IPS-18c (cell line): ENCODE measurements at regions not wholly inside any gene's neighbourhood (a gene's known extent, or its start where the extent isn't known, plus 50 kb on each side); places are given as distances from the start of the nearest gene placed in this dataset.
A peak's percentile ranks its signal among the peaks of the same experiment; 100 is the strongest.

ENCODE experiments used
- H3K4me3 ChIP-seq: 2 replicates; pipeline ENCODE4 v1.7.0; 2013; ENCODE audit warnings: low read depth, mild to moderate bottlenecking, low read length, moderate library complexity; ENCODE audit not compliant: insufficient read depth
- H3K9me3 ChIP-seq: one replicate; pipeline ENCODE4 v1.6.1; 2013; ENCODE audit warnings: mild to moderate bottlenecking, low read length, moderate library complexity; ENCODE audit not compliant: control insufficient read depth, insufficient read depth

GRCh38 chr6:108767418-108768165 lies 80.6 kb upstream of the ARMC2 start:
- Histone ChIP-seq H3K9me3 (no peaks in the 10 kb centered on the region), H3K4me3 (no peak overlapping the region)

DNA sequence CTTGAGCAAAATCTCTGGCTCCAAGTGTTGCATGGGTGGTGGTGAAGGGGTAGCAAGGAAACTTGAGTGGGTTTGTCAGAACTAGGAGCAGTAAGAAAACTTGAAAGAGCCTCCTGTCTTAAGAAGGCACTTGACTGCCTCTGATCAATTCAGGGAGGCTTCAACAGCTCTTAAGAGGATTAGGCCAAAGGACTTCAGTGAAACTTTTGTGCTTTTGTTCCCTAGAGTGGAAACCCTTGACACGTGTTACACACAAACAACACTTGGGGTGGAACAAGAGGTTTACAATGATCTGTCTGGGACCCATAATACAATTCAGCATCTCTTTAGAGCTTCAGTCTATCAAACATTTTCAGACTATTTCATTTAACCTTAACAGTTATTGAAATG lies 80.1 kb upstream of the ARMC2 start:
- Histone ChIP-seq H3K9me3 (no peaks in the 10 kb centered on the region), H3K4me3 (no peak overlapping the region)

DNA sequence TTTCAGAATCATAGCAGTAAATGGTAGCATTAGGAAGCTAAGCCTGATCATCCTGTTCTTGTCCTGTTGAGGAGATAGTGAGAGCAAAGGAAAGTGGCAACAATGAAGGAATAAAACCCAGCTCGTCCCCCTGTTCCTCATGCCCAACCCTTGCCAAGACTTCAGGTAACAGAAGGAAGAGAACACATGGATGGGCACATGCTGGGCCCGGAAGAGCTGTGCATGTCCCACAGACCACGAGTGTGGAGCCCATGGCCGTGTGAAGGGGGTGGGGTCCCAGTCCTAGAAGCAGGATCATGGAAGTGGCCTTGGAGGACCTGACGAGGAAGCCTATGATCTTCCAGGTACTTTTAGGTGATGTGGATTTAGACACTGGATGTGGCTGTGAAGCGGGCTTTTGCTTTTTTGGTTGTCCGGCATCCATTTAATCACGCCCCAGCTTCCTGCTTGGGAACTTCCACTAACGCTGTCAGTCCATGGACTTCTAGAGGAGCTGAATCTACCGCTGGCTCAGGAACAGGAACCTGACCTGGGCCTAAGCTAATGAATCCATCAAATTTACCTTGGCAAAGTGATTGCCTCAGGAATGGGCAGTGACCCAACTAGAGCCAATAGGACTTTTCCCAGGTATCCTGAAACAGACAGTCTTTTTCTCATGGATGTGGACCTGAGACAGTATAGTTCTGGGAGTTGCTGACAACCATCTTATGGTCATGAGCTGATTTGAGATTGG lies 79.3 kb upstream of the ARMC2 start:
- no peak overlapping the region for H3K4me3 ChIP-seq
- H3K9me3 ChIP-seq, result no peaks in the 10 kb centered on the region

DNA sequence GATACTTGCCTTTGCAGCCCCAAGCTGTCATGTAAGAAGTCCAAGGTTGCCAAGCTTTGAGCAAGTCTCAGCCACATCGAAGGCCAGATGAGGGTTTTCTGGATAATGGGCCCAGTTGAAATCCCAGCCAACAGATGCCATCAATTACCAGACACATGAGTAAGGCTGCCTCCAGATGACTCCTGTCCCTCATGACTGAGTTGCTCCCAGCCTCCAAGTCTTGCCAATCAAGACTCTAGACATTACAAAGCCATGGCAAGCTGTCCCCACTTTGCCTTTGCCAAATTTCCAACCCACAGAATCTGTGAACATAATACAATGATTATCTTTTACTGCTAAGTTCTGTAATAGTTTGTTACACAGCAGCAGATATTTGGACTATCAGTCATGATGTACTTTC lies 76.8 kb upstream of the ARMC2 start:
- no peaks in the 10 kb centered on the region for H3K9me3 ChIP-seq
- no peak overlapping the region for H3K4me3 ChIP-seq

DNA sequence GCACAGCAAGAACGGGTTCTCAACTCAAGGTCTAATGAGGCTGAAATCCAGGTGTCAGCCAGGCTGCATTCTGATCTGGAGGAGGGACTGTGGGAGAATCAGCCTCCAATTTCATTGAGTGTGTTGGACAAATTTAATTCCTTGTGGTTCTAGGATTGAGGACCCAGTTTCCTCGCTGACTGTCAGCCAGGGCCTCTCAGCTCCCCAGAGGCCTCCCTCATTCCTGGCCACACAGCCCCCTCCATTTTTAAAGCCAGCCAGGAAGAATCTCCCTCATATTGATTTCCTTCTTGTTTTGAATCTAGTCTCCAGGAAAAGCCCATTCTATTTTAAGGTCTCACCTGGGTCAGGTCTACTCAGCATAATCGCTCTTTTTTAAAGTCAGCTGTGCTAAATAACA lies 73.7 kb upstream of the ARMC2 start:
- Histone ChIP-seq H3K4me3 (no peak overlapping the region), H3K9me3 (no peaks in the 10 kb centered on the region)

GRCh38 chr6:108777536-108777935 lies 70.7 kb upstream of the ARMC2 start:
- H3K9me3 ChIP-seq, result no peaks in the 10 kb centered on the region
- H3K4me3 ChIP-seq, result no peak overlapping the region

GRCh38 chr6:108778421-108779186 lies 69.6 kb upstream of the ARMC2 start:
- Histone ChIP-seq H3K9me3 (no peaks in the 10 kb centered on the region), H3K4me3 (no peak overlapping the region)

GRCh38 chr6:108779536-108780275 lies 68.5 kb upstream of the ARMC2 start:
- H3K4me3 ChIP-seq, result no peak overlapping the region
- H3K9me3 ChIP-seq, result no peaks in the 10 kb centered on the region

GRCh38 chr6:108780784-108781183 lies 67.4 kb upstream of the ARMC2 start:
- Histone ChIP-seq H3K4me3 (no peak overlapping the region), H3K9me3 (no peaks in the 10 kb centered on the region)

GRCh38 chr6:108781419-108782100 lies 66.7 kb upstream of the ARMC2 start:
- peak overlapping the region; percentile 31; the same call in 1 of the 2 replicates for H3K4me3 ChIP-seq
- no peaks in the 10 kb centered on the region for H3K9me3 ChIP-seq

DNA sequence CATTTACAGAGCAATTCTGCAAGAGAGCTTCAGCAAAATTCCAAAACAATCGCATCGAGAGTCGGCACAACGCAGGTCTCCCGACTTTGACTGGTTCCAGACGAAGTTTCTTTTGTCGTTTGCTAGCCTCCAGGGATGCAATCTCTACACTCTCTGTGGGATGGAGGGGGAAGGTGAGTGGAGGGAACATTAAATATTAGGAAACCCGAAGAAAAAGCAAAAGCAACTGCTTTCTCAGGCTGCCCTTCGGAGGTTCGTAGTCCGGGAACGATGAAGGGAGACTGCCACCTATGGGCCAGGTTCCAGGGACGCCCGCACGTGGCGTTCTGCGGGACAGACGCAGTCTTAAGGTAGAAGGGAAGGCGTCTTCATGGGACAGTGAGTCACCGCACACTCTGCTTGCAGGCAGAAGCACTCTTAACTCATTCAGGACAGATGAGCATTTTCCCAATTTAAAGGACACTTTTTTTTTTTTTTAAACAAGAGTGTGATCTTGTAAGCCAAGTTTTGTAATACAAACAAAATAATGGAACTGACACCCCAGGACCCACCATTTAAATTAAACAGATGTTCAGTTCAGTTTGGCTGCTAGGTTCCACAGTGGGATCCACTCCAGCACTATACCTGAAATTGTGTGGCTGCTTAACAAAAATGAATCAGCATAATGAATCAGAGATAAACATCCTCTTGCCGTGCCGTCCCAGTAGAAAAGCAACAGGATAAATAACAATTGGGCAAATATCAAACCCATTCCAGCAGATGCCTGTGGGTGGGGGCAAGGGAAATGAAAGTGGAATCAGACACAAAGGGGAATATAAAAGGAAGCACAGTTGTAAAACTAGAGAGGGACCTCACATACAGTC lies 65.8 kb upstream of the ARMC2 start:
- peak overlapping the region; percentile 31; the same call in 1 of the 2 replicates for H3K4me3 ChIP-seq

GRCh38 chr6:108785653-108786052 lies 62.6 kb upstream of the ARMC2 start:
- Histone ChIP-seq H3K4me3 (no peak overlapping the region), H3K9me3 (no peaks in the 10 kb centered on the region)

More for the DNA sequence above, 65.8 kb upstream of the ARMC2 start:
- no peaks in the 10 kb centered on the region for H3K9me3 ChIP-seq

DNA sequence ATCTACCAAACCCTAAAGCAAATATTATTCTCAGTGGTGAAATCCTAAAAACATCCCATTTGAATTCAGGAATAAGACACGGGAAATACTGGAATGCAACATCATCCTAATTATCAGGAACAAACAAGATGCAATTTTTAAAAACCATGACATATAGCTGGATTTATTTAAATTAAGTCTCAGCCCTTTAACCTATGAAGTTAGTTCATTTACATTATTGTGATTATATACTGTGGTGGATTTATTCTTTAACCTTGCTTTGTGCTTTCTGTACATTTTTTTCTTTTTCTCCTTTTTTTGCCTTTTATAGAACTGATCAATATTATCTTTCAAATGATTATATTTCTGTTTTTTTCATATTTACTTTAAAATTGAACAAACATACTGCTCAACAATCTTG lies 59.8 kb upstream of the ARMC2 start:
- H3K4me3 ChIP-seq, result no peak overlapping the region
- H3K9me3 ChIP-seq, result no peaks in the 10 kb centered on the region

- Histone ChIP-seq H3K9me3 (no peaks in the 10 kb centered on the region), H3K4me3 (no peak overlapping the region)
Observed at GRCh38 chr6:108789475-108789874, 58.7 kb upstream of the ARMC2 start.

DNA sequence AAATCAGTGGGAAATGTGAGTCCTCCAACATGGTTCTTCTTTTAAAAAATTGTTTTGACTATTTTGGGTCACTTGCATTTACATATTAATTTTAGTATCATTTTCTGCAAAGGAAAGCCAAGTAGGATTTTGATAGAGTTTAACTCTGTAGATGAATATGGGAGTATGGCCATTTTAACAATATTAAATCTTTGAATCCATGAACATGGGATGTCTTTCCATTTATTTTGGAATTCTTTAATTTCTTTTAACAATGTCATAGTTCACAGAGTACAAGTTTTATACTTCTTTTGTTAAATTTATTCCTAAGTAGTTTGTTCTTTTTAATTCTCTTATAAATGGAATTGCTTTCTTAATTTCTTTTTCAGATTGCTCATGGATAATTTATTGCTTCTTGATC lies 56.5 kb upstream of the ARMC2 start:
- H3K4me3 ChIP-seq, result no peak overlapping the region
- no peaks in the 10 kb centered on the region for H3K9me3 ChIP-seq
